ENCODE measurements at regions not wholly inside any gene's neighbourhood (a gene's known extent, or its start where the extent isn't known, plus 50 kb on each side); places are given as distances from the start of the nearest gene placed in this dataset.

- no peak for DNase-seq (ENCODE audit: low spot score in 2 of 2, unreplicated experiment in 2 of 2)
- Mint-ChIP-seq H3K4me1 (peaks cover 3% of the 10 kb centered on the region), H3K4me3 (no peak overlapping the region), H3K9me3 (no peaks in the 10 kb centered on the region), H3K27ac (no peak overlapping the region), H3K27me3 (ENCODE audit: low read depth) (no peaks in the 10 kb centered on the region), H3K36me3 (no peaks in the 10 kb centered on the region)
- no peak for TF ChIP-seq CTCF (IDR thresholded peaks at IDR 0.05; ENCODE audit: unreplicated experiment)
These were observed 313.7 kb upstream of the SMIM31 start for GRCh38 chr4:164440199-164440598.

GRCh38 chr4:164441109-164441508, 312.8 kb upstream of the SMIM31 start:
- no peak for TF ChIP-seq CTCF (IDR thresholded peaks at IDR 0.05; ENCODE audit: unreplicated experiment)
- no peaks in the 10 kb centered on the region for H3K36me3 Mint-ChIP-seq
- no peaks in the 10 kb centered on the region for H3K9me3 Mint-ChIP-seq
- DNase-seq (ENCODE audit: low spot score in 2 of 2, unreplicated experiment in 2 of 2): no peak
- H3K27ac Mint-ChIP-seq: no peak overlapping the region
- H3K4me1 Mint-ChIP-seq: peaks cover 3% of the 10 kb centered on the region
- no peaks in the 10 kb centered on the region for H3K27me3 Mint-ChIP-seq (ENCODE audit: low read depth)
- no peak overlapping the region for H3K4me3 Mint-ChIP-seq

GRCh38 chr4:164442180-164442579, 311.8 kb upstream of the SMIM31 start:
- H3K4me1 Mint-ChIP-seq: peaks cover 3% of the 10 kb centered on the region
- H3K4me3 Mint-ChIP-seq: no peak overlapping the region
- no peaks in the 10 kb centered on the region for H3K27me3 Mint-ChIP-seq (ENCODE audit: low read depth)
- no peak for TF ChIP-seq CTCF (IDR thresholded peaks at IDR 0.05; ENCODE audit: unreplicated experiment)
- no peaks in the 10 kb centered on the region for H3K9me3 Mint-ChIP-seq
- no peaks in the 10 kb centered on the region for H3K36me3 Mint-ChIP-seq
- no peak overlapping the region for H3K27ac Mint-ChIP-seq
- no peak for DNase-seq (ENCODE audit: low spot score in 2 of 2, unreplicated experiment in 2 of 2)

- Mint-ChIP-seq H3K27ac (no peak overlapping the region), H3K4me1 (no peaks in the 10 kb centered on the region), H3K27me3 (ENCODE audit: low read depth) (no peaks in the 10 kb centered on the region), H3K36me3 (no peaks in the 10 kb centered on the region), H3K9me3 (no peaks in the 10 kb centered on the region), H3K4me3 (no peak overlapping the region)
- DNase-seq (ENCODE audit: low spot score in 2 of 2, unreplicated experiment in 2 of 2): no peak
- no peak for TF ChIP-seq CTCF (IDR thresholded peaks at IDR 0.05; ENCODE audit: unreplicated experiment)
These were observed 307.4 kb upstream of the SMIM31 start for GRCh38 chr4:164446516-164446915.

- Mint-ChIP-seq H3K27me3 (ENCODE audit: low read depth) (no peaks in the 10 kb centered on the region), H3K4me1 (peaks cover 10% of the 10 kb centered on the region), H3K27ac (no peak overlapping the region), H3K4me3 (no peak overlapping the region), H3K36me3 (no peaks in the 10 kb centered on the region), H3K9me3 (peaks cover 10% of the 10 kb centered on the region)
- DNase-seq (ENCODE audit: low spot score in 2 of 2, unreplicated experiment in 2 of 2): no peak
- no peak for TF ChIP-seq CTCF (IDR thresholded peaks at IDR 0.05; ENCODE audit: unreplicated experiment)
These were observed 292.0 kb upstream of the SMIM31 start for GRCh38 chr4:164461901-164462300.

GRCh38 chr4:164462471-164462870, 291.5 kb upstream of the SMIM31 start:
- H3K4me3 Mint-ChIP-seq: no peak overlapping the region
- peaks cover 7% of the 10 kb centered on the region for H3K9me3 Mint-ChIP-seq
- H3K36me3 Mint-ChIP-seq: no peaks in the 10 kb centered on the region
- no peak overlapping the region for H3K27ac Mint-ChIP-seq
- no peaks in the 10 kb centered on the region for H3K27me3 Mint-ChIP-seq (ENCODE audit: low read depth)
- no peak for DNase-seq (ENCODE audit: low spot score in 2 of 2, unreplicated experiment in 2 of 2)
- H3K4me1 Mint-ChIP-seq: peaks cover 10% of the 10 kb centered on the region
- no peak for TF ChIP-seq CTCF (IDR thresholded peaks at IDR 0.05; ENCODE audit: unreplicated experiment)
